Ascending aorta (tissue), 2 donors: ENCODE measurements at regions not wholly inside any gene's neighbourhood (a gene's known extent, or its start where the extent isn't known, plus 50 kb on each side); places are given as distances from the start of the nearest gene placed in this dataset.
"Not testable (repeated sequence)": the region's sequence is repeated elsewhere in the genome, so short reads cannot be mapped to it uniquely, and the experiment has no call there.

Experiments used
- DNase-seq, 2 donors: peaks; one replicate each; pipeline ENCODE4 v3.0.0-alpha.2; 2019; ENCODE audit warnings: low spot score in 2 of 2
- H3K27ac ChIP-seq, 2 donors: fragments of 200-600 bp; sonication (generic); one replicate each; pipeline ENCODE4 v1.5.1; 2016 to 2017; ENCODE audit warnings: mild to moderate bottlenecking in 1 of 2
- H3K27me3 ChIP-seq: fragments of 200-600 bp; sonication (generic); one replicate; pipeline ENCODE4 v1.5.1; 2017
- H3K36me3 ChIP-seq, 2 donors: fragments of 200-600 bp; sonication (generic); one replicate each; pipeline ENCODE4 v1.5.1; 2016
- H3K4me1 ChIP-seq, 2 donors: fragments of 200-600 bp; sonication (generic); one replicate each; pipeline ENCODE4 v1.5.1; 2016 to 2017; ENCODE audit warnings: mild to moderate bottlenecking in 1 of 2
- H3K4me3 ChIP-seq, 2 donors: fragments of 200-600 bp; sonication (generic); one replicate each; pipeline ENCODE4 v1.5.1; 2016 to 2017; ENCODE audit warnings: mild to moderate bottlenecking in 1 of 2
- H3K9me3 ChIP-seq, 2 donors: fragments of 200-600 bp; sonication (generic); one replicate each; pipeline ENCODE4 v1.5.1; 2016
- CTCF ChIP-seq, 3 experiments: fragments of 200-600 bp in 2 of 3; fragments of 450-650 bp in 1 of 3; sonication (generic) in 2 of 3; IDR thresholded peaks; one replicate each; pipeline ENCODE4 v1.5.1; 2016 to 2019; ENCODE audit warnings: antibody characterized with exemption in 3 of 3, mild to moderate bottlenecking in 1 of 3, moderate library complexity in 1 of 3
- intact Hi-C: fragments of 100-400 bp; cut with DNase I; formaldehyde crosslinking; loops from one replicate; pipeline ENCODE4 v1.15.1; 2023

DNA sequence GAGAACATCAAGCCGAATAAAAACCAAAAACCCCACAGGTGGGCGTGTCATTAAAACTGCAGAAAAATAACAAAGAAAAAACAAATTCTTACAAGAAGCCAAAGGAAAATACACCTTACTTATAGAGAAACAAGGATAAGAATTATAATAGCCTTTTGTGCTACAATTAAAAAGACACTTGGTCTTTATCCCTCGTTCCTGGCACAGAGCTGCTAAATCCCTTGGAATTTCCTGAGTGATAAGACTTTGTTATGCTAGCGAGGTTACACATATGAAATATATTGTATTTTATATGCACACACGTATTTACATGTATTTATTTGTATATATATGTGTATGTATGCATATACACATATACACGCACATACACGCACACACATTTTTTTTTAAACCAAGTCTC is 325.3 kb upstream of the TFPI start:
- DNase-seq = no peak
- intact Hi-C loops = no loop called here
- H3K4me1 ChIP-seq = no peaks in the 10 kb centered on the region
- H3K4me3 ChIP-seq = no peak overlapping the region
- no peaks in the 10 kb centered on the region for H3K36me3 ChIP-seq
- no peaks in the 10 kb centered on the region for H3K27me3 ChIP-seq
- no peak overlapping the region for H3K27ac ChIP-seq
- no peak for TF ChIP-seq CTCF (IDR thresholded peaks at IDR 0.05)
- no peaks in the 10 kb centered on the region for H3K9me3 ChIP-seq

GRCh38 chr2:187884003-187884402 is 329.8 kb upstream of the TFPI start:
- Histone ChIP-seq H3K36me3 (no peaks in the 10 kb centered on the region), H3K27me3 (no peaks in the 10 kb centered on the region), H3K4me1 (no peaks in the 10 kb centered on the region), H3K27ac (no peak overlapping the region), H3K9me3 (no peaks in the 10 kb centered on the region), H3K4me3 (no peak overlapping the region)
- DNase-seq = no peak
- no peak for TF ChIP-seq CTCF (IDR thresholded peaks at IDR 0.05)
- intact Hi-C loops = no loop called here

- no peaks in the 10 kb centered on the region for H3K4me1 ChIP-seq
- intact Hi-C loops = no loop called here
- DNase-seq = no peak
- H3K27ac ChIP-seq = no peak overlapping the region
- H3K4me3 ChIP-seq = no peak overlapping the region
- no peaks in the 10 kb centered on the region for H3K36me3 ChIP-seq
- no peak for TF ChIP-seq CTCF (IDR thresholded peaks at IDR 0.05)
- H3K27me3 ChIP-seq = no peaks in the 10 kb centered on the region
- no peaks in the 10 kb centered on the region for H3K9me3 ChIP-seq
Measured at GRCh38 chr2:187890690-187891089, 336.5 kb upstream of the TFPI start.

DNA sequence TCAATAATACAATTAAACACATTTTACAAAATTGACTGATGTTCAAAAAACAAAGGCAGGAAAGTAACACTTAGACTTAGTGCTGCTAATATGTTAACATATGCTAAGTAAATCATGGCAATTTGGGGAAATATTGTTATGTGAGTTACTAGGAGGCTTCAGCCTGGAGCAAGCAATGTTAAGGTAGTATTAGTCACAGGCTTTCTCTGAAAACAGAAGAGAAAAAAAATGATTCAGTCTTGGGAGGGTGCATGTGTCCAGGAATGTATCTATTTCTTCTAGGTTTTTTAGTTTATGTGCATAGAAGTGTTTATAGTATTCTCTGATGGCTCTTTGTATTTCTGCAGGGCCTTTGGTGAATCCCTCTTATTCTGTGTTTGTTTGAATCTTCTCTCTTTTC is 345.8 kb upstream of the TFPI start:
- intact Hi-C loops = no loop called here
- no peak for TF ChIP-seq CTCF (IDR thresholded peaks at IDR 0.05)
- Histone ChIP-seq H3K4me1 (no peaks in the 10 kb centered on the region), H3K36me3 (no peaks in the 10 kb centered on the region), H3K27me3 (no peaks in the 10 kb centered on the region), H3K9me3 (peaks cover 0 to 5% of the 10 kb centered on the region in 2 donors), H3K4me3 (no peak overlapping the region), H3K27ac (no peak overlapping the region)
- no peak for DNase-seq

DNA sequence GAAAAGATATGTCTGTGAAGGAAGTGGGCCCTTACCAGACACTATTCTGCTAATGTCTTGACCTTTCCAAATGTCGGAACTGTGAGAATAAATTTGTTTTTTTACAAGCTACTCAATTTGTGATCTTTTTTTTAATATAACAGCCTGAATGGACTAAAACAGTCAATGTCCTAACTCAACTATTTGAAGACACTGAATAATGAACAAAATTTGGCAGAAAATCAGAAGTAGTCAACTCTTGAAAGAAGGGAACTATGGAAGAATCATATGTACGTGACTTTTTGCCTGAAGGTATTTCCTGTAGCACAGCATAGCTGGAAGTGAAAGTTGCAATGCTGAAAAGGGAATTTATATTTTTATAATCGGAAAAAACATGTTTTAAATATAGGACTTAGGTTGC is 351.8 kb upstream of the TFPI start:
- no peak overlapping the region for H3K4me3 ChIP-seq
- no peak overlapping the region for H3K27ac ChIP-seq
- H3K4me1 ChIP-seq = no peaks in the 10 kb centered on the region
- intact Hi-C loops = no loop called here
- peaks cover 0 to 5% of the 10 kb centered on the region in 2 donors for H3K9me3 ChIP-seq
- H3K36me3 ChIP-seq = no peaks in the 10 kb centered on the region
- no peaks in the 10 kb centered on the region for H3K27me3 ChIP-seq
- DNase-seq = no peak
- no peak for TF ChIP-seq CTCF (IDR thresholded peaks at IDR 0.05)

DNA sequence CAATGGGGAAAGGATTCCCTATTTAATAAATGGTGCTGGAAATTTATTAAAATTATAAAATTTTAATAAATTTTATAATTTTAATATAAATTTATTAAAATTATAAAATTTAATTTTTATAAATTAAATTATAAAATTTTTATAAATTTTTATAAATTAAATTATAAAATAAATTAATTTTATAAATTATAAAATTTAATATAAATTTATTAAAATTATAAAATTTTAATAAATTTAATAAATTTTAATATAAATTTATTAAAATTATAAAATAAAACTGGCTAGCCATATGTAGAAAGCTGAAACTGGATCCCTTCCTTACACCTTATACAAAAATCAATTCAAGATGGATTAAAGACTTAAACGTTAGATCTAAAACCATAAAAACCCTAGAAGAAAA is 356.7 kb upstream of the TFPI start:
- H3K9me3 ChIP-seq, DNase-seq, H3K27me3 ChIP-seq, H3K4me1 ChIP-seq, intact Hi-C loops, H3K36me3 ChIP-seq, H3K4me3 ChIP-seq, H3K27ac ChIP-seq: not testable (repeated sequence)
